ENCODE measurements at regions not wholly inside any gene's neighbourhood (a gene's known extent, or its start where the extent isn't known, plus 50 kb on each side); places are given as distances from the start of the nearest gene placed in this dataset.

- no peak for TF ChIP-seq CTCF (IDR thresholded peaks at IDR 0.05)
- no peak for TF ChIP-seq POLR2A (IDR thresholded peaks at IDR 0.05)
Measured at GRCh38 chr11:116335891-116336290, 436.9 kb downstream of the BUD13 start.

All from esophagus squamous epithelium (tissue), 4 donors.